ENCODE measurements at regions not wholly inside any gene's neighbourhood (a gene's known extent, or its start where the extent isn't known, plus 50 kb on each side); places are given as distances from the start of the nearest gene placed in this dataset.

DNA sequence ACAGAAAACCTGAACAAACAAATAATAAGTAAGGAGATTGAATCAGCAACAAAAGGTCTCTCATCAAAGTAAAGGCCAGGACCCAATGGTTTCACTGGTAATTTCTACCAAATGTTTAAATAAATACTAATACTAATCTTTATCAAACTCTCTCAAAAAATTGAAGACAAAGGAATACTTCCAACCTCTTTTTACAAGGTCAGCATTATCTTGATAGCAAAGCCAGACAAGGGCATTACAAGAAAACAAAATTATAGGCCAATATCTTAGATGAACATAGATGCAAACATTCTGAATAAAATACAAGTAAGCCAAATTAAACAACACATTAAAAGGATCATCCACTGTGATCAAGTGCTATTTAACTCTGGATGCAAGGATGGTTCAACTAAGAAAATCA, 239.8 kb upstream of the TMEM72 start:
- Histone ChIP-seq H3K4me3 (ENCODE audit: low read depth in 1 of 2, low read length in 2 of 2) (no peak overlapping the region), H3K9ac (ENCODE audit: low read length) (no peak overlapping the region)

DNA sequence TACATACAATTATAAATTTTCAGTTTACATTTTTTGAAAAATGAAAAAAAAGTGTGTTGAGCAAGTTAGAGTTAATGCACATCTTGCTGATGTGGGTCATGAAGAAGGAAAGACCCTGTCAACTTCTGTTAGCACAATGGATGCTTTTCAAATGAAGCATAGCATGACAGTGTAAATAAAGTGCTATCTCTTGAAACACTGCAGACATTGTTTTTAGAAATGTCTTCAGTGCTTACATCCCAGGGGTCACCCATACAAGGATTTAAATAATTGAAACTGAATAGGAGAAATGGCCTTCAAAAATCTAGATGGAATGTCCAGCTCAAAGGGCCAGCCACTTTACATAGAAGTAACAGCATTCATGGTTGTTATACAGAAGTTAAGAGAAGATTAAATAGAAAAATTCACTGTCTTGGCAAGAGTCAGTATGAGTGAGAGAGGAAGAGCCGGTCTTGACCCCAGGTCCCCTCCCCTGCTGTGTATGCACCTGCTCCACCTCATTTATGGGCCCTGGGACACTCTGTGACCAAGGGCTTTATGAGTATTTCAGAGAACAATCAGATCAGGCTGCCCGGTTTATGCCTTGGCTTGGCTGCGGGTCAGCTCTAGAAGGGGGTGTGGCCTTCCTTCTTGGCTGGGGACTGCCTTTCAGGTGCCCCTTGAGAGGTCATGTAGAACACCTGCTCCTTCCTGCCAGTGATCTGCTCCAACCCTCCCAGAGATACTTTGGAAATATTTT, 237.7 kb upstream of the TMEM72 start:
- Histone ChIP-seq H3K9ac (ENCODE audit: low read length) (no peak overlapping the region), H3K9me3 (ENCODE audit: low read length) (no peaks in the 10 kb centered on the region), H3K27me3 (ENCODE audit: control insufficient read depth in 1 of 2, insufficient read depth in 2 of 2, low read length in 2 of 2) (no peaks in the 10 kb centered on the region), H3K36me3 (ENCODE audit: insufficient read depth, low read length) (no peaks in the 10 kb centered on the region), H3K4me1 (ENCODE audit: insufficient read depth, low read length) (peaks cover 14% of the 10 kb centered on the region), H3K27ac (ENCODE audit: low read depth, low read length) (no peak overlapping the region), H3K4me3 (ENCODE audit: low read depth in 1 of 2, low read length in 2 of 2) (no peak overlapping the region)

More for the DNA sequence above, 239.8 kb upstream of the TMEM72 start:
- H3K36me3 ChIP-seq (ENCODE audit: insufficient read depth, low read length), result no peaks in the 10 kb centered on the region
- H3K4me1 ChIP-seq (ENCODE audit: insufficient read depth, low read length), result peaks cover 14% of the 10 kb centered on the region
- H3K27ac ChIP-seq (ENCODE audit: low read depth, low read length), result no peak overlapping the region
- H3K9me3 ChIP-seq (ENCODE audit: low read length), result no peaks in the 10 kb centered on the region
- no peaks in the 10 kb centered on the region for H3K27me3 ChIP-seq (ENCODE audit: control insufficient read depth in 1 of 2, insufficient read depth in 2 of 2, low read length in 2 of 2)

DNA sequence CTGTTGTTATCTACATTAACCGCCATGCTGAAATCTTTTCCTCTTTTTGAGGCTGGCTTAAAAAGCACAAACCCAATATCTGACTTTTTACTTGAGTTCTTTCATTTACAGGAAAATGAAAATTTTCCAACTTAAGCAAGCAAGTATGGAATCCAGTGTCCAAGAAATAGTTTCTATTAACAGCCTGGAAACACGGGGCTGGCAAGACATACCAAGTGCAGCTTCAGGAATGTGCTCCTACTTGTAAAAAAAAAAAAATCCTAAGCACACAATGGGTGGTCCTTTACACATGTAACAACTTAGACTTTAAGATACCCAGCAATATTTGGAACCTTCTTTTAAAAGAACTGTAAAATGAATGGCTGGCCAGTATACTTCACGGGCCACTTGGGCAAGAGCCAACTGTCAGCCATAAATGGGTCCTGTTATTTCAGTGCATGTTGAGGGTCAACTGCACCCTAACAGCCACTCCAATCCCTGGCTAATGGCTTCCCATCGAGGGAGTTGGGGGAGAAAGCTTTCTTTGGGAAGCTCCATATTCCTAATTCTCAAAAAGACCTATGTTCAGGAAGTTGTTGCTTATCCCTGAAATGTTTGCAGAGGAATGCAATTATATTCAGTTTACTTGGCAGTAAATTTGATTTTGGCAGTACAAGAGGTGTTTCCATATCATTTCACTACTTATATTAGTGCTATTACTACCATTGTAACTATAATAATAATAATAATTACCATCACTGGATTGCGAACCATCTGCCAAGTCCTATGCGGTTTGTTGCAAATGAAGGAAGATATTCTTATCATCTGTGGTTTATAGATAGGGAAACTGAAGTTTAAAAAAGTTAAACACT, 236.4 kb upstream of the TMEM72 start:
- Histone ChIP-seq H3K36me3 (ENCODE audit: insufficient read depth, low read length) (no peaks in the 10 kb centered on the region), H3K27ac (ENCODE audit: low read depth, low read length) (no peak overlapping the region), H3K9ac (ENCODE audit: low read length) (no peak overlapping the region), H3K4me1 (ENCODE audit: insufficient read depth, low read length) (peaks cover 14% of the 10 kb centered on the region), H3K9me3 (ENCODE audit: low read length) (no peaks in the 10 kb centered on the region), H3K27me3 (ENCODE audit: control insufficient read depth in 1 of 2, insufficient read depth in 2 of 2, low read length in 2 of 2) (no peaks in the 10 kb centered on the region), H3K4me3 (ENCODE audit: low read depth in 1 of 2, low read length in 2 of 2) (no peak overlapping the region)

DNA sequence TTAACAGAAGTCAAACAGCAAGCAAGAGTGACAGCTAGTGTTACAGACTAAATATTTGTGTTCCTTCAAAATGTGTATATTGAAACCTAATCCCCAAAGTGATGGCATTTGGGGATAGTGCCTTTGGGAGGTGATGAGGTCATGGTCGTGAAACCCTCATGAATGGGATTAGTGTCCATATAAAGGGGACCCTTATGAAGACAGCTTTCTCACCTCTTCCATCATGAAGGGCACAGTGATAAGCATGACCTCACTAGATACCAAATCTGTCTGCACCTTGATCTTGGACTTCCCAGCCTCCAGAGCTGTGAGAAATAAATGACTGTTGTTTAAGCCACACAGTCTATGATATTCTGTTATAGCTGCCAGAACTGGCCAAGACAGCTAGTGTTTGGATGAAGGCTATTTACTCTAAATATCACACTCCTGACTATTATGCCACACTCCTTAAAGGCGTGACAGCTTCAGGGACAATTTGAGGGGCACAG, 235.7 kb upstream of the TMEM72 start:
- Histone ChIP-seq H3K4me3 (ENCODE audit: low read depth in 1 of 2, low read length in 2 of 2) (no peak overlapping the region), H3K9ac (ENCODE audit: low read length) (no peak overlapping the region), H3K4me1 (ENCODE audit: insufficient read depth, low read length) (peaks cover 14% of the 10 kb centered on the region), H3K36me3 (ENCODE audit: insufficient read depth, low read length) (no peaks in the 10 kb centered on the region), H3K27me3 (ENCODE audit: control insufficient read depth in 1 of 2, insufficient read depth in 2 of 2, low read length in 2 of 2) (no peaks in the 10 kb centered on the region), H3K9me3 (ENCODE audit: low read length) (no peaks in the 10 kb centered on the region), H3K27ac (ENCODE audit: low read depth, low read length) (no peak overlapping the region)

DNA sequence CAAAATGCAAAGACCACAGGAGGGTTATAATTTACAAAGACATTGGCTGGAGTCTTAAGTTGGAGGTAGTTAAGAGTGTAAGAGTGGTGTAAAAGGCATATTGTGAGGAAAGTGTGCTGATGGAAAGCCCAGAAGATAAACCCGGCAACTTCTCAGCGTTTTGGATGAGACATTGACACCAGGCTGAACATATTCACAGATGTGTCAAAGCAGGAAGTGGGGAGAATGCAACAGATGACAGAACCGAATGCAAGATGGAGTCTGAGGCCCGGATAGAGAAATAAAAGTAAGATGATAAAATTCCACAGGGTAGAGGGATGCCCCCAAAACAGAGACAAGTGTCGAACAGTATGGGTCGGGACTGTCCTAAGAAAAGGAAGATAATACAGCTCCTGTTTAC, 230.4 kb upstream of the TMEM72 start:
- Histone ChIP-seq H3K4me1 (ENCODE audit: insufficient read depth, low read length) (no peaks in the 10 kb centered on the region), H3K9me3 (ENCODE audit: low read length) (no peaks in the 10 kb centered on the region), H3K36me3 (ENCODE audit: insufficient read depth, low read length) (no peaks in the 10 kb centered on the region), H3K27me3 (ENCODE audit: control insufficient read depth in 1 of 2, insufficient read depth in 2 of 2, low read length in 2 of 2) (no peaks in the 10 kb centered on the region), H3K9ac (ENCODE audit: low read length) (no peak overlapping the region), H3K4me3 (ENCODE audit: low read depth in 1 of 2, low read length in 2 of 2) (no peak overlapping the region), H3K27ac (ENCODE audit: low read depth, low read length) (no peak overlapping the region)

DNA sequence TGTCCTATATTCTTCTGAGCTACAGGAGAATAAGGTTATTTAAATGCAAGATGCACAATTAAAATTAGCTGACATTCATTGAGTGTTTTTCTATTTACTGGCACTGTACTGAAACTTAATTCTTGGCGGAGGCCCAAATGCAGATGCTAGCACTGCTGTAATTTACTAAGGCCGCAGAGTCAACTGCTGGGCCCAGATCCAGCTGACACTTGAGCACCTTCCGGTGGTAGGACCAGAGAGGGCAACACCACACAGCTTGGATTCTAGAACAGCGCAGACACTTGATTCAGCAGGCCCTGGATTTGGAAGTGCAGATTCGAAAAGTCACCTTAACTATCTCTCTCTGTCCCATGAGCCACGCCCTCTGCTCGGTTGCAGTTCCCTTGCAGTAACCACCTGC, 228.6 kb upstream of the TMEM72 start:
- Histone ChIP-seq H3K4me3 (ENCODE audit: low read depth in 1 of 2, low read length in 2 of 2) (no peak overlapping the region), H3K9me3 (ENCODE audit: low read length) (no peaks in the 10 kb centered on the region), H3K36me3 (ENCODE audit: insufficient read depth, low read length) (no peaks in the 10 kb centered on the region), H3K27ac (ENCODE audit: low read depth, low read length) (no peak overlapping the region), H3K4me1 (ENCODE audit: insufficient read depth, low read length) (no peaks in the 10 kb centered on the region), H3K9ac (ENCODE audit: low read length) (no peak overlapping the region), H3K27me3 (ENCODE audit: control insufficient read depth in 1 of 2, insufficient read depth in 2 of 2, low read length in 2 of 2) (no peaks in the 10 kb centered on the region)

DNA sequence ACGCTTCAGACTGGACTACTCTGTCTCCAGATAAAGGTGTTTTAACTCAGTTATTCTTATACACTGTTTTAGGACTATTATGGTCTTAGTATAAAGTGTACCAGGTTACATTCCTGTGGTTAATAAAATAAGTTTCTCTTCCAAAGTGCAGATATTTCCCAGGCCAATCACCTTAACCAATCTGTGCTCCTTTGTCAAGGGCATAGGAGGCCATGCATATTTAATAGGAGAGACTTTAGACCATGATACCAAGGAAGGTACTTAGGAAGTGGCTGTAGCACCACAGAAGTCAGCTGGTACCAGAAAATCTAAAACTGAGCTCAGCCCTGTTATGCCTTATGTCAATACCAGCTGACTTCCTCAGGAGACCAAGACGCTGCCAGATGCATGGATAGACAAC, 226.5 kb upstream of the TMEM72 start:
- Histone ChIP-seq H3K27ac (ENCODE audit: low read depth, low read length) (no peak overlapping the region), H3K36me3 (ENCODE audit: insufficient read depth, low read length) (no peaks in the 10 kb centered on the region), H3K9me3 (ENCODE audit: low read length) (no peaks in the 10 kb centered on the region), H3K27me3 (ENCODE audit: control insufficient read depth in 1 of 2, insufficient read depth in 2 of 2, low read length in 2 of 2) (no peaks in the 10 kb centered on the region), H3K4me1 (ENCODE audit: insufficient read depth, low read length) (no peaks in the 10 kb centered on the region), H3K4me3 (ENCODE audit: low read depth in 1 of 2, low read length in 2 of 2) (no peak overlapping the region), H3K9ac (ENCODE audit: low read length) (no peak overlapping the region)

DNA sequence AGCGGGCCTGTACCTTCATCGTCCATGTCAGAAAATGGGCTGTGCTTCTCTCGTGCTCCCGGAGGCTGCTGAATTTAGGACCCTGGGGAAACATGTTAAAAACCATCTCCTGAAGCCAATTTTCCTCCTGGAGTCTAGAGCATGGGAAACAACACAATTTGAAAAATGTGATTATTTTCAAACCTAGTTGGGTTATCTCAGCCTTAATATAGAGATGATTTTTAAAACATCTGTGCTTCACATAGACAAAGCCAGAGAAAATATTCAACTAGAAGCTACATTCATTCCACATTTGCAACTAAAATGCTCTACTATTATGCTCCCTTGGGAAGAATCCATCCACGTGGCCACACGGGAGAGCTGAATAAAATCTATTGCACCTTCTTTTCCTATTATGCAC, 225.9 kb upstream of the TMEM72 start:
- H3K36me3 ChIP-seq (ENCODE audit: insufficient read depth, low read length), result no peaks in the 10 kb centered on the region
- H3K4me3 ChIP-seq (ENCODE audit: low read depth in 1 of 2, low read length in 2 of 2), result no peak overlapping the region
- no peak overlapping the region for H3K27ac ChIP-seq (ENCODE audit: low read depth, low read length)

DNA sequence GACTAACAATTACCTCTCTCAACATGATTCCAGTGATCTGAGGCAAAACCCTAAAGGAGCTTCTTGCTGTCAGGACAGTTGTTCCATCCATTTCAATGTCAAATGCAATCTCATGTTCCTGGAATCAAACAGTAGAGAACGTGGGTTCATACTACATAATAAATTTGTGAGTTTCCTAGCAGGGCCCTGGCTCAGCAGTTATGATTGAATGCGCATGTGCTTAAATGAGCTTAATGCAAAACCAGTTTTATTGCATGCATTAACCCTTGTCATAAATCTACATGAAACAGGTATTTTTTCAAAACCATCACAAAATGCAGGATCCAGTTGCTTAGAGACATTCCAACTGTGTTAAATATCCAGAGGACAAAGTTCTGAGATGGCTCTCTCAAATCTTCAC, 225.4 kb upstream of the TMEM72 start:
- no peaks in the 10 kb centered on the region for H3K9me3 ChIP-seq (ENCODE audit: low read length)
- H3K4me1 ChIP-seq (ENCODE audit: insufficient read depth, low read length), result no peaks in the 10 kb centered on the region
- H3K9ac ChIP-seq (ENCODE audit: low read length), result no peak overlapping the region
- H3K27ac ChIP-seq (ENCODE audit: low read depth, low read length), result no peak overlapping the region
- H3K4me3 ChIP-seq (ENCODE audit: low read depth in 1 of 2, low read length in 2 of 2), result no peak overlapping the region
- H3K36me3 ChIP-seq (ENCODE audit: insufficient read depth, low read length), result no peaks in the 10 kb centered on the region
- no peaks in the 10 kb centered on the region for H3K27me3 ChIP-seq (ENCODE audit: control insufficient read depth in 1 of 2, insufficient read depth in 2 of 2, low read length in 2 of 2)

More for the DNA sequence above, 225.9 kb upstream of the TMEM72 start:
- Histone ChIP-seq H3K4me1 (ENCODE audit: insufficient read depth, low read length) (no peaks in the 10 kb centered on the region), H3K27me3 (ENCODE audit: control insufficient read depth in 1 of 2, insufficient read depth in 2 of 2, low read length in 2 of 2) (no peaks in the 10 kb centered on the region), H3K9ac (ENCODE audit: low read length) (no peak overlapping the region), H3K9me3 (ENCODE audit: low read length) (no peaks in the 10 kb centered on the region)

DNA sequence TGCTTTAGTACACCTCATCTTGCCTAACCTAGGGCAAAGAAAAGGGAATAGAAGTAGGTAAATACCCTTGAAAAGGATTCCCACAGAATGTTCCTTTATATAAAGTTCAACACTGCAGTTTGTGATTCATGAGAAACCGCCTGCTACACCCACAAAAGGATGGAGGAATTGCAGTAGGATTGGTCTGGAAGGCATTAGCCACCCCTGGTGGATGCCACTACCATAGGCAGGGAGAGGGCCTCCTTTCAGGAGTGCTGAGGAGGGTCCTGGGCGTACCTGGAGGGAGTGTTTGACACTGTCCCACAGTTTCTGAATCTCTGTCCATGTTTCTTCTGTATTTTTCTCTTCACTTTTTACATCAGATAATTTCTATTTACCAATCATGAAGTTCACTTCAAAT, 221.8 kb upstream of the TMEM72 start:
- no peak overlapping the region for H3K27ac ChIP-seq (ENCODE audit: low read depth, low read length)
- H3K4me3 ChIP-seq (ENCODE audit: low read depth in 1 of 2, low read length in 2 of 2), result no peak overlapping the region
- H3K9ac ChIP-seq (ENCODE audit: low read length), result no peak overlapping the region
- no peaks in the 10 kb centered on the region for H3K4me1 ChIP-seq (ENCODE audit: insufficient read depth, low read length)
- H3K9me3 ChIP-seq (ENCODE audit: low read length), result no peaks in the 10 kb centered on the region
- no peaks in the 10 kb centered on the region for H3K27me3 ChIP-seq (ENCODE audit: control insufficient read depth in 1 of 2, insufficient read depth in 2 of 2, low read length in 2 of 2)
- H3K36me3 ChIP-seq (ENCODE audit: insufficient read depth, low read length), result no peaks in the 10 kb centered on the region

DNA sequence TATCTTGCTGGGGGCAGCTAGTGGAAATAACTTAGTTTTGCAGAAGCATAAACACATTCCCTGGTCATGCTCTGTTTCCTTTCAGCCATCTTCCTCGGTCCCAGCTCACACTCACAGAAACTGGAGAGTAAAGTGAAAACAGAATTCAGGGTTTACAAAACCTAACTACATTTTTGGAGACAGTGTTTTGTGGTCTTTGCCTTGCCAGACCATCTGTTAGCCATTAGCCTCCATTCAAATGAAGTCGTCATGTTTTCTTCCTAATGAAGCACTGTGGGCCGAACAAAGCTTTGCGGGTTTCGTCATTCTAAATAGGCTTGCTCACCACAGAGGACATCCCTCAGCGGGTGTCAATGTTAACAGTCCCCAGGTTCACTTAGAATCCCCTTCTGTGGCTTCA, 214.6 kb upstream of the TMEM72 start:
- no peak overlapping the region for H3K27ac ChIP-seq (ENCODE audit: low read depth, low read length)
- no peak overlapping the region for H3K4me3 ChIP-seq (ENCODE audit: low read depth in 1 of 2, low read length in 2 of 2)
- H3K4me1 ChIP-seq (ENCODE audit: insufficient read depth, low read length), result no peaks in the 10 kb centered on the region
- no peak overlapping the region for H3K9ac ChIP-seq (ENCODE audit: low read length)
- no peaks in the 10 kb centered on the region for H3K36me3 ChIP-seq (ENCODE audit: insufficient read depth, low read length)
- H3K9me3 ChIP-seq (ENCODE audit: low read length), result no peaks in the 10 kb centered on the region
- H3K27me3 ChIP-seq (ENCODE audit: control insufficient read depth in 1 of 2, insufficient read depth in 2 of 2, low read length in 2 of 2), result no peaks in the 10 kb centered on the region

Measured in muscle layer of colon (tissue), 2 donors.